Activated CD8-positive, alpha-beta T cell treated with anti-CD3 and anti-CD28 coated beads, Interleukin-2, amount 10 ng/mL, durations not matched to agents 7 days and 5 days (primary cell): ENCODE measurements at regions not wholly inside any gene's neighbourhood (a gene's known extent, or its start where the extent isn't known, plus 50 kb on each side); places are given as distances from the start of the nearest gene placed in this dataset.
"Not testable (repeated sequence)": the region's sequence is repeated elsewhere in the genome, so short reads cannot be mapped to it uniquely, and the experiment has no call there.

ENCODE experiments used
- ATAC-seq: fragments of 150-1000 bp; cut with Tn5 transposase; one replicate; pipeline ENCODE4 v1.10.0; 2021; ENCODE audit warnings: moderate library complexity
- CTCF ChIA-PET: fragments of 350-600 bp; sonication (Branson Sonifier 250); formaldehyde crosslinking; loops from one replicate; lab custom pipeline; 2021; ENCODE audit warnings: antibody characterized with exemption; lab: Charles Lee
- POLR2A ChIA-PET: fragments of 350-600 bp; sonication (Branson Sonifier 250); formaldehyde crosslinking; loops from one replicate; lab custom pipeline; 2021; ENCODE audit warnings: antibody characterized with exemption; lab: Charles Lee
- DNase-seq: peaks from one replicate; pipeline ENCODE4 v3.0.0-alpha.2; 2020
- H3K27ac Mint-ChIP-seq: one replicate; pipeline ENCODE4 v1.8.0; 2021; ENCODE audit warnings: mild to moderate bottlenecking, mixed read lengths
- H3K27me3 Mint-ChIP-seq: one replicate; pipeline ENCODE4 v1.8.0; 2021; ENCODE audit warnings: low read depth, mixed read lengths
- H3K36me3 Mint-ChIP-seq: one replicate; pipeline ENCODE4 v1.8.0; 2021; ENCODE audit warnings: low read depth, mixed read lengths
- H3K4me1 Mint-ChIP-seq: one replicate; pipeline ENCODE4 v1.8.0; 2021; ENCODE audit warnings: low read depth, mixed read lengths
- H3K4me3 Mint-ChIP-seq: one replicate; pipeline ENCODE4 v1.8.0; 2021; ENCODE audit warnings: mild to moderate bottlenecking, mixed read lengths
- H3K9me3 Mint-ChIP-seq: one replicate; pipeline ENCODE4 v1.8.0; 2022; ENCODE audit warnings: mixed read lengths; ENCODE audit not compliant: insufficient read depth

GRCh38 chrX:75873993-75874392 lies 88.9 kb upstream of the MAGEE2 start:
- ChIA-PET POLR2A (no interaction called here), CTCF (no interaction called here)
- ATAC-seq, result no peak
- no peak for DNase-seq
- H3K4me1 Mint-ChIP-seq, result no peaks in the 10 kb centered on the region
- H3K4me3 Mint-ChIP-seq, result no peak overlapping the region
- no peaks in the 10 kb centered on the region for H3K27me3 Mint-ChIP-seq
- no peaks in the 10 kb centered on the region for H3K36me3 Mint-ChIP-seq
- H3K27ac Mint-ChIP-seq, result no peak overlapping the region
- no peaks in the 10 kb centered on the region for H3K9me3 Mint-ChIP-seq

- CTCF ChIA-PET, result no interaction called here
- H3K4me1 Mint-ChIP-seq, result no peaks in the 10 kb centered on the region
- no peak overlapping the region for H3K4me3 Mint-ChIP-seq
These were observed 98.4 kb upstream of the MAGEE2 start for GRCh38 chrX:75883446-75883845.

GRCh38 chrX:75887833-75888232 lies 102.8 kb upstream of the MAGEE2 start:
- H3K27me3 Mint-ChIP-seq, result no peaks in the 10 kb centered on the region

More at GRCh38 chrX:75883446-75883845, 98.4 kb upstream of the MAGEE2 start:
- DNase-seq (no peak), ATAC-seq (no peak)
- Mint-ChIP-seq H3K27me3 (no peaks in the 10 kb centered on the region), H3K9me3 (no peaks in the 10 kb centered on the region), H3K27ac (no peak overlapping the region), H3K36me3 (no peaks in the 10 kb centered on the region)
- POLR2A ChIA-PET, result no interaction called here

GRCh38 chrX:75892749-75893148 lies 107.7 kb upstream of the MAGEE2 start:
- Mint-ChIP-seq H3K4me3 (no peak overlapping the region), H3K36me3 (no peaks in the 10 kb centered on the region), H3K27ac (no peak overlapping the region), H3K9me3 (no peaks in the 10 kb centered on the region), H3K4me1 (no peaks in the 10 kb centered on the region), H3K27me3 (no peaks in the 10 kb centered on the region)
- DNase-seq (no peak), ATAC-seq (no peak)
- ChIA-PET POLR2A (no interaction called here), CTCF (no interaction called here)

More at GRCh38 chrX:75887833-75888232, 102.8 kb upstream of the MAGEE2 start:
- H3K27ac Mint-ChIP-seq, result no peak overlapping the region
- no peaks in the 10 kb centered on the region for H3K9me3 Mint-ChIP-seq
- no peak overlapping the region for H3K4me3 Mint-ChIP-seq
- DNase-seq, result no peak
- no peak for ATAC-seq
- no peaks in the 10 kb centered on the region for H3K36me3 Mint-ChIP-seq
- ChIA-PET POLR2A (no interaction called here), CTCF (no interaction called here)
- no peaks in the 10 kb centered on the region for H3K4me1 Mint-ChIP-seq

- CTCF ChIA-PET, result no interaction called here
- no peak for ATAC-seq
- no peaks in the 10 kb centered on the region for H3K27me3 Mint-ChIP-seq
- no peaks in the 10 kb centered on the region for H3K9me3 Mint-ChIP-seq
- H3K36me3 Mint-ChIP-seq, result no peaks in the 10 kb centered on the region
- H3K27ac Mint-ChIP-seq, result no peak overlapping the region
- no peak overlapping the region for H3K4me3 Mint-ChIP-seq
- no peak for DNase-seq
- no peaks in the 10 kb centered on the region for H3K4me1 Mint-ChIP-seq
- POLR2A ChIA-PET, result no interaction called here
These were observed 108.2 kb upstream of the MAGEE2 start for GRCh38 chrX:75893281-75893680.

- no peak for DNase-seq
- POLR2A ChIA-PET, result no interaction called here
- no peak for ATAC-seq
- Mint-ChIP-seq H3K27me3 (no peaks in the 10 kb centered on the region), H3K36me3 (no peaks in the 10 kb centered on the region), H3K4me1 (no peaks in the 10 kb centered on the region), H3K27ac (no peak overlapping the region), H3K4me3 (no peak overlapping the region), H3K9me3 (no peaks in the 10 kb centered on the region)
- CTCF ChIA-PET, result no interaction called here
These were observed 126.7 kb upstream of the MAGEE2 start for GRCh38 chrX:75911716-75912115.

GRCh38 chrX:75957107-75957610 lies 172.1 kb upstream of the MAGEE2 start:
- H3K4me3 Mint-ChIP-seq, result no peak overlapping the region
- DNase-seq (no peak), ATAC-seq (no peak)
- H3K4me1 Mint-ChIP-seq, result no peaks in the 10 kb centered on the region
- H3K9me3 Mint-ChIP-seq, result no peaks in the 10 kb centered on the region
- ChIA-PET POLR2A (no interaction called here), CTCF (no interaction called here)
- no peak overlapping the region for H3K27ac Mint-ChIP-seq
- H3K36me3 Mint-ChIP-seq, result no peaks in the 10 kb centered on the region
- no peaks in the 10 kb centered on the region for H3K27me3 Mint-ChIP-seq

GRCh38 chrX:75961321-75961720 lies 176.3 kb upstream of the MAGEE2 start:
- H3K4me3 Mint-ChIP-seq, CTCF ChIA-PET, H3K27me3 Mint-ChIP-seq, H3K27ac Mint-ChIP-seq, ATAC-seq, H3K36me3 Mint-ChIP-seq, H3K9me3 Mint-ChIP-seq, H3K4me1 Mint-ChIP-seq, DNase-seq, POLR2A ChIA-PET: not testable (repeated sequence)

- CTCF ChIA-PET, result no interaction called here
- no peaks in the 10 kb centered on the region for H3K27me3 Mint-ChIP-seq
- POLR2A ChIA-PET, result no interaction called here
- no peaks in the 10 kb centered on the region for H3K4me1 Mint-ChIP-seq
- no peaks in the 10 kb centered on the region for H3K36me3 Mint-ChIP-seq
- H3K4me3 Mint-ChIP-seq, result no peak overlapping the region
- no peak overlapping the region for H3K27ac Mint-ChIP-seq
- DNase-seq (no peak), ATAC-seq (no peak)
- no peaks in the 10 kb centered on the region for H3K9me3 Mint-ChIP-seq
These were observed 178.7 kb upstream of the MAGEE2 start for GRCh38 chrX:75963774-75964173.

- ChIA-PET POLR2A (no interaction called here), CTCF (no interaction called here)
- DNase-seq, result no peak
- no peak for ATAC-seq
- H3K36me3 Mint-ChIP-seq, result no peaks in the 10 kb centered on the region
- no peak overlapping the region for H3K4me3 Mint-ChIP-seq
- H3K9me3 Mint-ChIP-seq, result no peaks in the 10 kb centered on the region
- H3K27me3 Mint-ChIP-seq, result no peaks in the 10 kb centered on the region
- no peaks in the 10 kb centered on the region for H3K4me1 Mint-ChIP-seq
- no peak overlapping the region for H3K27ac Mint-ChIP-seq
These were observed 183.2 kb upstream of the MAGEE2 start for GRCh38 chrX:75968293-75968692.

- ChIA-PET POLR2A (no interaction called here), CTCF (no interaction called here)
- ATAC-seq, result no peak
- Mint-ChIP-seq H3K27me3 (no peaks in the 10 kb centered on the region), H3K27ac (no peak overlapping the region), H3K9me3 (no peaks in the 10 kb centered on the region), H3K4me3 (no peak overlapping the region), H3K4me1 (no peaks in the 10 kb centered on the region), H3K36me3 (no peaks in the 10 kb centered on the region)
- DNase-seq, result no peak
These were observed 185.9 kb upstream of the PBDC1 start for GRCh38 chrX:75986976-75987375.

- no peaks in the 10 kb centered on the region for H3K4me1 Mint-ChIP-seq
- DNase-seq, result no peak
- no peak overlapping the region for H3K27ac Mint-ChIP-seq
- CTCF ChIA-PET, result no interaction called here
- no peak overlapping the region for H3K4me3 Mint-ChIP-seq
- no peaks in the 10 kb centered on the region for H3K36me3 Mint-ChIP-seq
- no peak for ATAC-seq
- H3K9me3 Mint-ChIP-seq, result no peaks in the 10 kb centered on the region
- POLR2A ChIA-PET, result no interaction called here
- H3K27me3 Mint-ChIP-seq, result no peaks in the 10 kb centered on the region
These were observed 182.9 kb upstream of the PBDC1 start for GRCh38 chrX:75989806-75990590.

GRCh38 chrX:75997692-75998091 lies 175.2 kb upstream of the PBDC1 start:
- no peak for ATAC-seq
- no peak for DNase-seq
- no peak overlapping the region for H3K27ac Mint-ChIP-seq
- no peaks in the 10 kb centered on the region for H3K9me3 Mint-ChIP-seq
- H3K4me1 Mint-ChIP-seq, result no peaks in the 10 kb centered on the region
- H3K36me3 Mint-ChIP-seq, result no peaks in the 10 kb centered on the region
- no peaks in the 10 kb centered on the region for H3K27me3 Mint-ChIP-seq
- POLR2A ChIA-PET, result no interaction called here
- H3K4me3 Mint-ChIP-seq, result no peak overlapping the region
- CTCF ChIA-PET, result no interaction called here
